ENCODE measurements at regions not wholly inside any gene's neighbourhood (a gene's known extent, or its start where the extent isn't known, plus 50 kb on each side); places are given as distances from the start of the nearest gene placed in this dataset.

DNA sequence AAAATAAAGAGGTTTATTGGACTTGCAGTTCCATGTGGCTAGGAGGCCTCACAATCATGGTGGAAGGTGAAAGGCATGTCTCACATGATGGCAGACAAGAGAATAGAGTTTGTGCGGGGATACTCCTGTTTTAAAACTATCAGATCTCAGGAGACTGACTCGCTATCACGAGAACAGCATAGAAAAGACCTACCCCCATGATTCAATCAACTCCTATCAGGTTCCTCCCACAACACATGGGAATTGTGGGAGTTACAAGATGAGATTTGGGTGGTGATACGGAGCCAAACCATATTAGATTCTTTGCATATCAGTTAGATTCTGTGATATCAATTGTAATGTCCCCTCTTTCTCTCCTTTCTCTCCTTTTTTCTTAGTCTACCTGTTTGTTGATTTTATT lies 1178.7 kb upstream of the LRRTM1 start (continued):
- TF ChIP-seq ELK1 (CRISPR knock-in tag; IDR thresholded peaks at IDR 0.05) (no peak), HSF4 (CRISPR knock-in tag; IDR thresholded peaks at IDR 0.05; ENCODE audit: borderline replicate concordance) (no peak), POLR2A (conservative IDR thresholded peaks at IDR 0.05) (no peak), FOSL1 (tag; conservative IDR thresholded peaks at IDR 0.05) (no peak), ATF1 (CRISPR knock-in tag; IDR thresholded peaks at IDR 0.05) (no peak), ATF1 (tag; IDR thresholded peaks at IDR 0.05) (no peak), GABPB2 (CRISPR knock-in tag; conservative IDR thresholded peaks at IDR 0.05) (no peak), ZFPM2 (CRISPR knock-in tag; IDR thresholded peaks at IDR 0.05) (no peak), RERE (CRISPR knock-in tag; IDR thresholded peaks at IDR 0.05; ENCODE audit: borderline replicate concordance) (no peak), SRSF7 (optimal IDR thresholded peaks at IDR 0.05; ENCODE audit: low read depth, low read length) (no peak), MEF2A (IDR thresholded peaks at IDR 0.05; ENCODE audit: control insufficient read depth, low read depth, low read length) (no peak), MTA2 (IDR thresholded peaks at IDR 0.05; ENCODE audit: low read depth) (no peak), ZNF140 (CRISPR knock-in tag; IDR thresholded peaks at IDR 0.05) (no peak), NR3C1 (CRISPR knock-in tag; IDR thresholded peaks at IDR 0.05) (no peak), TAF15 (IDR thresholded peaks at IDR 0.05; ENCODE audit: low read depth, low read length) (no peak), SNIP1 (IDR thresholded peaks at IDR 0.05; ENCODE audit: low read depth) (no peak)
- TF ChIP-seq, protein P1, sequence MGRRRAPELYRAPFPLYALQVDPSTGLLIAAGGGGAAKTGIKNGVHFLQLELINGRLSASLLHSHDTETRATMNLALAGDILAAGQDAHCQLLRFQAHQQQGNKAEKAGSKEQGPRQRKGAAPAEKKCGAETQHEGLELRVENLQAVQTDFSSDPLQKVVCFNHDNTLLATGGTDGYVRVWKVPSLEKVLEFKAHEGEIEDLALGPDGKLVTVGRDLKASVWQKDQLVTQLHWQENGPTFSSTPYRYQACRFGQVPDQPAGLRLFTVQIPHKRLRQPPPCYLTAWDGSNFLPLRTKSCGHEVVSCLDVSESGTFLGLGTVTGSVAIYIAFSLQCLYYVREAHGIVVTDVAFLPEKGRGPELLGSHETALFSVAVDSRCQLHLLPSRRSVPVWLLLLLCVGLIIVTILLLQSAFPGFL (CRISPR knock-in tag; IDR thresholded peaks at IDR 0.05), result no peak
- TF ChIP-seq, protein P2, sequence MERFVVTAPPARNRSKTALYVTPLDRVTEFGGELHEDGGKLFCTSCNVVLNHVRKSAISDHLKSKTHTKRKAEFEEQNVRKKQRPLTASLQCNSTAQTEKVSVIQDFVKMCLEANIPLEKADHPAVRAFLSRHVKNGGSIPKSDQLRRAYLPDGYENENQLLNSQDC (CRISPR knock-in tag; IDR thresholded peaks at IDR 0.05), result no peak
